Neural cell (in vitro differentiated cells): ENCODE measurements at regions not wholly inside any gene's neighbourhood (a gene's known extent, or its start where the extent isn't known, plus 50 kb on each side); places are given as distances from the start of the nearest gene placed in this dataset.

Experiments
- EP300 ChIP-seq: fragments of 450-650 bp; conservative IDR thresholded peaks from 2 replicates; pipeline ENCODE4 v1.6.1; 2014; ENCODE audit warnings: antibody characterized with exemption, mild to moderate bottlenecking, moderate library complexity; ENCODE audit not compliant: poor library complexity, severe bottlenecking
- EZH2 ChIP-seq: fragments of 200-600, 300-800 bp; shearing (Covaris generic), sonication (generic); IDR thresholded peaks from 2 replicates; pipeline ENCODE4 v1.6.1; 2014; ENCODE audit warnings: antibody characterized with exemption, low read length, borderline replicate concordance, mild to moderate bottlenecking; ENCODE audit not compliant: insufficient read depth, poor library complexity, severe bottlenecking
- POLR2AphosphoS5 ChIP-seq: IDR thresholded peaks from 2 replicates; pipeline ENCODE4 v1.6.1; 2012
- TF ChIP-seq, protein P1 (sequence below): fragments of 450-650 bp; IDR thresholded peaks from 2 replicates; pipeline ENCODE4 v1.5.1; 2014; ENCODE audit warnings: antibody characterized with exemption, mild to moderate bottlenecking, moderate library complexity; ENCODE audit not compliant: poor library complexity, severe bottlenecking
- TF ChIP-seq, protein P2 (sequence below): IDR thresholded peaks from 2 replicates; pipeline ENCODE4 v1.6.1; 2012; ENCODE audit warnings: borderline replicate concordance

DNA sequence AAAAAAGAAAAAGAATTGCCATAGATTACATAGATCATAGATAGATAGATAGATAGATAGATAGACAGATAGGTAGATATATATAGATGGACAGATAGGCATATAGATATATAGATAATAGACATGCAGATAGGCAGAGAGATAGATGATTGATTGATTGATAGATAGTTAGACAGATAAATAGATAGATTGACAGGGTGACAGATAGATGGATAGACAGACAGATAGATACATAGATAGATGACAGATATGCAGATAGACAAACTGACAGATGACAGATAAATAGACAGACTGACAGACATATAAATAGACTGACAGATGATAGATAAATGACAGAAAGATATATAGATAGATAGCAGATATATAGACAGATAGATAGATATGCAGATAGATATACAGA is 474.0 kb downstream of the IRS2 start:
- TF ChIP-seq, protein P1, sequence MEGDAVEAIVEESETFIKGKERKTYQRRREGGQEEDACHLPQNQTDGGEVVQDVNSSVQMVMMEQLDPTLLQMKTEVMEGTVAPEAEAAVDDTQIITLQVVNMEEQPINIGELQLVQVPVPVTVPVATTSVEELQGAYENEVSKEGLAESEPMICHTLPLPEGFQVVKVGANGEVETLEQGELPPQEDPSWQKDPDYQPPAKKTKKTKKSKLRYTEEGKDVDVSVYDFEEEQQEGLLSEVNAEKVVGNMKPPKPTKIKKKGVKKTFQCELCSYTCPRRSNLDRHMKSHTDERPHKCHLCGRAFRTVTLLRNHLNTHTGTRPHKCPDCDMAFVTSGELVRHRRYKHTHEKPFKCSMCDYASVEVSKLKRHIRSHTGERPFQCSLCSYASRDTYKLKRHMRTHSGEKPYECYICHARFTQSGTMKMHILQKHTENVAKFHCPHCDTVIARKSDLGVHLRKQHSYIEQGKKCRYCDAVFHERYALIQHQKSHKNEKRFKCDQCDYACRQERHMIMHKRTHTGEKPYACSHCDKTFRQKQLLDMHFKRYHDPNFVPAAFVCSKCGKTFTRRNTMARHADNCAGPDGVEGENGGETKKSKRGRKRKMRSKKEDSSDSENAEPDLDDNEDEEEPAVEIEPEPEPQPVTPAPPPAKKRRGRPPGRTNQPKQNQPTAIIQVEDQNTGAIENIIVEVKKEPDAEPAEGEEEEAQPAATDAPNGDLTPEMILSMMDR = no peak
- TF ChIP-seq, protein P2, sequence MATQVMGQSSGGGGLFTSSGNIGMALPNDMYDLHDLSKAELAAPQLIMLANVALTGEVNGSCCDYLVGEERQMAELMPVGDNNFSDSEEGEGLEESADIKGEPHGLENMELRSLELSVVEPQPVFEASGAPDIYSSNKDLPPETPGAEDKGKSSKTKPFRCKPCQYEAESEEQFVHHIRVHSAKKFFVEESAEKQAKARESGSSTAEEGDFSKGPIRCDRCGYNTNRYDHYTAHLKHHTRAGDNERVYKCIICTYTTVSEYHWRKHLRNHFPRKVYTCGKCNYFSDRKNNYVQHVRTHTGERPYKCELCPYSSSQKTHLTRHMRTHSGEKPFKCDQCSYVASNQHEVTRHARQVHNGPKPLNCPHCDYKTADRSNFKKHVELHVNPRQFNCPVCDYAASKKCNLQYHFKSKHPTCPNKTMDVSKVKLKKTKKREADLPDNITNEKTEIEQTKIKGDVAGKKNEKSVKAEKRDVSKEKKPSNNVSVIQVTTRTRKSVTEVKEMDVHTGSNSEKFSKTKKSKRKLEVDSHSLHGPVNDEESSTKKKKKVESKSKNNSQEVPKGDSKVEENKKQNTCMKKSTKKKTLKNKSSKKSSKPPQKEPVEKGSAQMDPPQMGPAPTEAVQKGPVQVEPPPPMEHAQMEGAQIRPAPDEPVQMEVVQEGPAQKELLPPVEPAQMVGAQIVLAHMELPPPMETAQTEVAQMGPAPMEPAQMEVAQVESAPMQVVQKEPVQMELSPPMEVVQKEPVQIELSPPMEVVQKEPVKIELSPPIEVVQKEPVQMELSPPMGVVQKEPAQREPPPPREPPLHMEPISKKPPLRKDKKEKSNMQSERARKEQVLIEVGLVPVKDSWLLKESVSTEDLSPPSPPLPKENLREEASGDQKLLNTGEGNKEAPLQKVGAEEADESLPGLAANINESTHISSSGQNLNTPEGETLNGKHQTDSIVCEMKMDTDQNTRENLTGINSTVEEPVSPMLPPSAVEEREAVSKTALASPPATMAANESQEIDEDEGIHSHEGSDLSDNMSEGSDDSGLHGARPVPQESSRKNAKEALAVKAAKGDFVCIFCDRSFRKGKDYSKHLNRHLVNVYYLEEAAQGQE = no peak
- TF ChIP-seq POLR2AphosphoS5 (peak; percentile 73), EZH2 (no peak), EP300 (peak; percentile 98)
